Uterus (tissue), 3 donors: ENCODE measurements at regions not wholly inside any gene's neighbourhood (a gene's known extent, or its start where the extent isn't known, plus 50 kb on each side); places are given as distances from the start of the nearest gene placed in this dataset.
"Not testable (repeated sequence)": the region's sequence is repeated elsewhere in the genome, so short reads cannot be mapped to it uniquely, and the experiment has no call there.

Source experiments
- DNase-seq, 2 donors: peaks; one replicate each; pipeline ENCODE4 v3.0.0-alpha.2; 2019 to 2020
- H3K27ac ChIP-seq, 2 donors: fragments of 200-600 bp; sonication (generic); 1 replicate in 1 of 2; 2 replicates in 1 of 2; pipeline ENCODE4 v1.5.1; 2016 to 2018
- H3K27me3 ChIP-seq, 2 donors: fragments of 200-600 bp; sonication (generic); one replicate each; pipeline ENCODE4 v1.5.1; 2018 to 2019; ENCODE audit warnings: control low read depth in 1 of 2
- H3K36me3 ChIP-seq, 2 donors: fragments of 200-600 bp; sonication (generic); one replicate each; pipeline ENCODE4 v1.5.1; 2019; ENCODE audit warnings: control low read depth in 1 of 2
- H3K4me1 ChIP-seq, 2 donors: fragments of 200-600 bp; sonication (generic); one replicate each; pipeline ENCODE4 v1.5.1; 2018 to 2019; ENCODE audit warnings: control low read depth in 1 of 2
- H3K4me3 ChIP-seq, 2 donors: fragments of 200-600 bp; sonication (generic); 1 replicate in 1 of 2; 2 replicates in 1 of 2; pipeline ENCODE4 v1.5.1; 2018 to 2019; ENCODE audit warnings: mild to moderate bottlenecking in 1 of 2
- H3K9me3 ChIP-seq, 2 donors: fragments of 200-600 bp; sonication (generic); one replicate each; pipeline ENCODE4 v1.5.1; 2019; ENCODE audit warnings: control low read depth in 1 of 2
- POLR2A ChIP-seq, 2 donors: fragments of 450-650 bp; IDR thresholded peaks; one replicate each; pipeline ENCODE4 v1.6.1; 2016; ENCODE audit warnings: antibody characterized with exemption in 2 of 2, mild to moderate bottlenecking in 1 of 2, moderate library complexity in 1 of 2
- intact Hi-C: fragments of 100-400 bp; cut with DNase I; formaldehyde crosslinking; loops from one replicate; pipeline ENCODE4 v1.15.1; 2023; ENCODE audit warnings: low total_unique reads
- TF ChIP-seq, protein P1 (sequence below), 4 experiments: fragments of 200-600 bp in 2 of 4; fragments of 450-650 bp in 2 of 4; sonication (generic) in 2 of 4; IDR thresholded peaks; one replicate each; pipeline ENCODE4 v1.5.1; 2016 to 2019; ENCODE audit warnings: antibody characterized with exemption in 4 of 4, mild to moderate bottlenecking in 2 of 4, moderate library complexity in 1 of 4
- donor health status: DM: yes; HTN: yes; CAD: no.

DNA sequence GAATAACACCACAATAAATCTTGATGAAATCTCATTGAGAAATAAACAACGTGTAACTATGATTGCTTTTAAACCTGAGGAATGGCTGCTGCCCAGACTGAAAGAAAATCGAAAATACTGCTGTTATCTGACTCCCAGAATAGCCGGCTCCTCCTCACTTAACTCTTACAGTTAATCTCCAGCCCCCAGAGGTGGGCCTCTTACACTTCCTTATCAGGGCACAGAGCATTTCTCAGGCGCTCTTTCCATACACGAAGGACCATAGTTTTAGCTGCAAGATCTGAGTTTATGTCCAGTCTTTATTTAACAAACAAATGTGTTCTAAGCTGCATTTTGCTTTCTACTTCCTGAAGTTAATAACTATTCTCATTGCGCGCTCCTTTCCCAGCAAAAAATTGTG lies 206.9 kb downstream of the MAP2K4 start:
- H3K9me3 ChIP-seq, result no peaks in the 10 kb centered on the region
- intact Hi-C loops, result no loop called here
- no peak for TF ChIP-seq POLR2A (IDR thresholded peaks at IDR 0.05)
- TF ChIP-seq, protein P1, sequence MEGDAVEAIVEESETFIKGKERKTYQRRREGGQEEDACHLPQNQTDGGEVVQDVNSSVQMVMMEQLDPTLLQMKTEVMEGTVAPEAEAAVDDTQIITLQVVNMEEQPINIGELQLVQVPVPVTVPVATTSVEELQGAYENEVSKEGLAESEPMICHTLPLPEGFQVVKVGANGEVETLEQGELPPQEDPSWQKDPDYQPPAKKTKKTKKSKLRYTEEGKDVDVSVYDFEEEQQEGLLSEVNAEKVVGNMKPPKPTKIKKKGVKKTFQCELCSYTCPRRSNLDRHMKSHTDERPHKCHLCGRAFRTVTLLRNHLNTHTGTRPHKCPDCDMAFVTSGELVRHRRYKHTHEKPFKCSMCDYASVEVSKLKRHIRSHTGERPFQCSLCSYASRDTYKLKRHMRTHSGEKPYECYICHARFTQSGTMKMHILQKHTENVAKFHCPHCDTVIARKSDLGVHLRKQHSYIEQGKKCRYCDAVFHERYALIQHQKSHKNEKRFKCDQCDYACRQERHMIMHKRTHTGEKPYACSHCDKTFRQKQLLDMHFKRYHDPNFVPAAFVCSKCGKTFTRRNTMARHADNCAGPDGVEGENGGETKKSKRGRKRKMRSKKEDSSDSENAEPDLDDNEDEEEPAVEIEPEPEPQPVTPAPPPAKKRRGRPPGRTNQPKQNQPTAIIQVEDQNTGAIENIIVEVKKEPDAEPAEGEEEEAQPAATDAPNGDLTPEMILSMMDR (IDR thresholded peaks at IDR 0.05), result no peak
- no peaks in the 10 kb centered on the region for H3K36me3 ChIP-seq
- H3K27me3 ChIP-seq, result no peaks in the 10 kb centered on the region
- H3K27ac ChIP-seq, result peak overlapping the region; percentile 64 to 69
- H3K4me1 ChIP-seq, result no peaks in the 10 kb centered on the region
- no peak overlapping the region for H3K4me3 ChIP-seq
- no peak for DNase-seq

DNA sequence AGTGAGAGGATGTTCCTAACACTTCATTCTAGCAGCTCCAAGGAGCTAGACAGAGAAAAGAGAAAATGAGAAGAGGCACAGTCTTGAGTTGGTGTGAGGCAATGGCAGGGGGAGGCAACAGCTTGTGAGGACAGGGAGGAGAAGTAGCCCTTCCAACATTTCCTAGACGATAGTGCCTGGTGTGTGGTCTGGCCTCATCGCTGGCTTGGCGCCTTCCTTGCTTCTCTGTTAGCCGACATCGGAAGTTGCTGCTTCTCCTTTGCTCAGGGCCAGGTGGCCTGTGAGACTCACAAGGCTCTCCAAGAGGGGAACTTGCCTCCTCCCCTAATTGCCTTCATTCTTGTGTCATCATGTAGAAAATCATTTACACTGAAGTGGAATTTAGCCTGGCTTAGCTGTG lies 208.7 kb downstream of the MAP2K4 start:
- no peaks in the 10 kb centered on the region for H3K9me3 ChIP-seq
- H3K27me3 ChIP-seq, result no peaks in the 10 kb centered on the region
- H3K4me3 ChIP-seq, result no peak overlapping the region
- TF ChIP-seq, protein P1 (IDR thresholded peaks at IDR 0.05), result no peak
- TF ChIP-seq POLR2A (IDR thresholded peaks at IDR 0.05), result no peak
- intact Hi-C loops, result no loop called here
- H3K4me1 ChIP-seq, result no peaks in the 10 kb centered on the region
- no peaks in the 10 kb centered on the region for H3K36me3 ChIP-seq
- DNase-seq, result no peak
- H3K27ac ChIP-seq, result no peak overlapping the region

DNA sequence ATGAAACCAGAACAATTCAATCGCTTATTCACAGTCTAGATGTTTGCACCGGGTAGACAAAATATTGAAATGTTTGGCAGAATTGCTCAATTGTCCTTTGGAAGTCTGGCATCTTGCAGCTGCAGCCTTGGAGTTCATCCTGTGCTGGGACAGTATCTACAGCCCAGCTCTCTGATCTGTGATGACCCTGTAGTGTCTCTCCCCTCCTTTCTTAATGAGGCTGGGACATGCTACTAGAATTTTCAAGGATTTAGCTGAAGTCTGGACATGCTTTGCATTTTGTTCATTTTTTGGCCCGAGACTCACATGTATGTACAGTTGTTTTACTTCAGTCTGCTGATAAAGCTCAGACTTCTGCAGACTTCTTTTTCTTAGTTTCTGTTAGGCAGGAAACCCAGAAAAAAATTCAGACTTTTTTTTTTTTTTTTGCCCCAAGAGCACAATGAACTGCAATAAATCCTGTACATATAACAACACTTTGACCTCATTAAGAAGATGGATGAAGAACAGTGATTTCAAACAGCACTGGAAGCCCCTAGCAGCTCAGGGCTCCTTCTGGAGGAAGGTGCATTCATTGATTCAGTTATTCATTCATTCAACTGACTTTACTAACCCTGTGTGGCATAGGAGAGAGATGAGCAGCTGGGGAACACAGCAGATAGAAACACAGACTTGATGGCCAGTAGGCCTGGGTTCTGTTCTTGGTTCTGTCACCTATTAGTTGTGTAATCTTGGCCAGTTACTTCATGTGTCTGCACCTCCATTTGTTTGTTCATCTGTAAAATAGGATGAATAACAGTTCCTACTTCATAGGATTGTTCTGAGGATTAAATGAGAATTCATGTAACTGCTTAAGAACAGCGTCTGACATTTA lies 210.0 kb downstream of the MAP2K4 start:
- H3K9me3 ChIP-seq, result no peaks in the 10 kb centered on the region
- no peak for DNase-seq
- peak overlapping the region in 1 of 2 donors; percentile 21 for H3K27ac ChIP-seq
- no peaks in the 10 kb centered on the region for H3K4me1 ChIP-seq
- TF ChIP-seq, protein P1 (IDR thresholded peaks at IDR 0.05), result no peak
- no peak for TF ChIP-seq POLR2A (IDR thresholded peaks at IDR 0.05)
- no peak overlapping the region for H3K4me3 ChIP-seq
- no peaks in the 10 kb centered on the region for H3K27me3 ChIP-seq
- no peaks in the 10 kb centered on the region for H3K36me3 ChIP-seq
- intact Hi-C loops, result no loop called here

DNA sequence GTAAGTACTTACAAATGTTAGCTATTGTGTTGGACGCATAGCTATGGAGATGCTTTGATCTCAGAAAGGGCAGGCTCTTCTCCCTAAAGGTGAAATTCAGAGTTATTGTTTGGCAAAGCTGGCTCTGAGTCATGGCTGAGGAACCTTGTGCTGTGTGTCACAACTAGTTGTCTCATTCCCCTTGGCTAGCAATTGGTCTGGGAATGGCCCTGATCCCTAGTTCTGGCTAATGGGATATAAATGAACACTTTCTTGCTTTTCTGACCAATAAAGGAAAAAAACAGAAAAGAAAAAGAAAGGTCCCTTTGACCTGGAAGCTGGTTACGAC lies 210.6 kb downstream of the MAP2K4 start:
- peak in 1 of 2 donors; percentile 28 for DNase-seq
- H3K36me3 ChIP-seq, result no peaks in the 10 kb centered on the region
- H3K27ac ChIP-seq, result no peak overlapping the region
- no peaks in the 10 kb centered on the region for H3K4me1 ChIP-seq
- H3K27me3 ChIP-seq, result no peaks in the 10 kb centered on the region
- no peak for TF ChIP-seq POLR2A (IDR thresholded peaks at IDR 0.05)
- TF ChIP-seq, protein P1 (IDR thresholded peaks at IDR 0.05), result no peak
- H3K9me3 ChIP-seq, result no peaks in the 10 kb centered on the region
- intact Hi-C loops, result no loop called here
- H3K4me3 ChIP-seq, result no peak overlapping the region

DNA sequence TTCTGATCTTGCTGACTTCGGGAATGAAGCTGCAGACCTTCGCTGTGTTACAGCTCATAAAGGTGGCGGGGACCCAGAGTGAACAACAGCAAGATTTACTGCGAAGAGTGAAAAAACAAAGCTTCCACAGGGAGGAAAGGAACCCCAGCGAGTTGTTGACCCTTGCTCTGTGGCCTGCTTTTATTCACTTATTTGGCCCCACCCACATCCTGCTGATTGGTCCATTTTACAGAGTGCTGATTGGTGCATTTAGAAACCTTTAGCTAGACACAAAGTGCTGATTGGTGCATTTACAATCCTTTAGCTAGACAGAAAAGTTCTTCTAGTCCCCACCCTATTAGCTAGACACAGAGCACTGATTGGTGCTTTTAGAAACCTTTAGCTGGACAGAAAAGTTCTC lies 218.3 kb downstream of the MAP2K4 start:
- H3K9me3 ChIP-seq, H3K36me3 ChIP-seq, DNase-seq, H3K27me3 ChIP-seq, intact Hi-C loops, H3K27ac ChIP-seq, H3K4me1 ChIP-seq, H3K4me3 ChIP-seq: not testable (repeated sequence)
